HFF-Myc (cell line): ENCODE measurements at regions not wholly inside any gene's neighbourhood (a gene's known extent, or its start where the extent isn't known, plus 50 kb on each side); places are given as distances from the start of the nearest gene placed in this dataset.

ENCODE experiments used
- DNase-seq: peaks from one replicate; pipeline ENCODE4 v3.0.0-alpha.2; 2011; ENCODE audit warnings: low read depth; ENCODE audit errors: extremely low read depth
- H3K4me3 ChIP-seq: replicated peaks from 2 replicates; pipeline ENCODE4 v1.5.1; 2011; ENCODE audit warnings: low read depth, mild to moderate bottlenecking, control low read depth, low read length
- CTCF ChIP-seq: IDR thresholded peaks from 2 replicates; pipeline ENCODE4 v1.5.1; 2012; ENCODE audit warnings: mild to moderate bottlenecking, low read depth, low read length, control low read depth; ENCODE audit errors: missing control alignments

GRCh38 chr1:183726825-183727224 lies 73.7 kb upstream of the APOBEC4 start:
- TF ChIP-seq CTCF, result no peak
- DNase-seq, result no peak
- no peak overlapping the region for H3K4me3 ChIP-seq

- TF ChIP-seq CTCF, result no peak
- DNase-seq, result no peak
- H3K4me3 ChIP-seq, result no peak overlapping the region
These were observed 71.4 kb upstream of the APOBEC4 start for GRCh38 chr1:183724350-183725042.

- no peak for TF ChIP-seq CTCF
- DNase-seq, result no peak
These were observed 70.5 kb upstream of the APOBEC4 start for GRCh38 chr1:183723571-183723970.

GRCh38 chr1:183721041-183721440 lies 67.9 kb upstream of the APOBEC4 start:
- no peak for DNase-seq
- no peak for TF ChIP-seq CTCF
- no peak overlapping the region for H3K4me3 ChIP-seq

More at GRCh38 chr1:183723571-183723970, 70.5 kb upstream of the APOBEC4 start:
- H3K4me3 ChIP-seq, result no peak overlapping the region

GRCh38 chr1:183720028-183720427 lies 66.9 kb upstream of the APOBEC4 start:
- no peak overlapping the region for H3K4me3 ChIP-seq
- no peak for TF ChIP-seq CTCF
- DNase-seq, result no peak

GRCh38 chr1:183719289-183719688 lies 66.2 kb upstream of the APOBEC4 start:
- no peak for TF ChIP-seq CTCF
- H3K4me3 ChIP-seq, result no peak overlapping the region
- no peak for DNase-seq

- peak; percentile 14 for DNase-seq
- no peak overlapping the region for H3K4me3 ChIP-seq
- no peak for TF ChIP-seq CTCF
These were observed 63.2 kb upstream of the APOBEC4 start for GRCh38 chr1:183716286-183716685.
